ENCODE measurements at regions not wholly inside any gene's neighbourhood (a gene's known extent, or its start where the extent isn't known, plus 50 kb on each side); places are given as distances from the start of the nearest gene placed in this dataset.
"Not testable (repeated sequence)": the region's sequence is repeated elsewhere in the genome, so short reads cannot be mapped to it uniquely, and the experiment has no call there.

DNA sequence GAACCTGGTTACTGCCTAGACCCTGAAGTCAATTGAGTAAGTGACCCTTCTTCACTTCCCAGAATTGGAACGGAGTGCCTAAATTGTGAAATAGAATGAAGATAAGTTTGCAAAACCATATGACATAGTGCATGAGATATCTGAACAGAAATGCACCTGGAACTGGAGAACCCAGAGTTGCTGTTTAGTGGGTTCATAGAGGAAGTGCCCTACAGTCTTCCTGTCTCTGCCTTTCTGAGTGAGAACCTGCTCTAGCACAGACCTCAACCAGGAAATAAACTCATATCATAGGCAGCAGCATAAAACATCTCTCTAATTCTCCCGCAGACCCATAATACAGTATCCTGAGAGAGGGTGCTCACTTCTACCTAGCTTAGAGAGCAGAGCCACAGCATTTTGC lies 82.9 kb downstream of the EOMES start:
- no peaks in the 10 kb centered on the region for H3K9me3 ChIP-seq
- DNase-seq, result no peak
- H3K4me1 ChIP-seq, result peaks cover 0 to 44% (median 26%) of the 10 kb centered on the region in 4 donors
- peak overlapping the region in 1 of 2 donors; percentile 70 for H3K27ac ChIP-seq
- no peaks in the 10 kb centered on the region for H3K27me3 ChIP-seq
- no peaks in the 10 kb centered on the region for H3K36me3 ChIP-seq
- H3K4me3 ChIP-seq, result no peak overlapping the region
- intact Hi-C loops (cut with DNase I; ENCODE audit: low total_unique reads), result loop anchor here (10.0 kb wide), 2 partner anchors 74 to 154 kb away; partner anchors contain the start of gene SLC4A7
- TF ChIP-seq, protein P1, sequence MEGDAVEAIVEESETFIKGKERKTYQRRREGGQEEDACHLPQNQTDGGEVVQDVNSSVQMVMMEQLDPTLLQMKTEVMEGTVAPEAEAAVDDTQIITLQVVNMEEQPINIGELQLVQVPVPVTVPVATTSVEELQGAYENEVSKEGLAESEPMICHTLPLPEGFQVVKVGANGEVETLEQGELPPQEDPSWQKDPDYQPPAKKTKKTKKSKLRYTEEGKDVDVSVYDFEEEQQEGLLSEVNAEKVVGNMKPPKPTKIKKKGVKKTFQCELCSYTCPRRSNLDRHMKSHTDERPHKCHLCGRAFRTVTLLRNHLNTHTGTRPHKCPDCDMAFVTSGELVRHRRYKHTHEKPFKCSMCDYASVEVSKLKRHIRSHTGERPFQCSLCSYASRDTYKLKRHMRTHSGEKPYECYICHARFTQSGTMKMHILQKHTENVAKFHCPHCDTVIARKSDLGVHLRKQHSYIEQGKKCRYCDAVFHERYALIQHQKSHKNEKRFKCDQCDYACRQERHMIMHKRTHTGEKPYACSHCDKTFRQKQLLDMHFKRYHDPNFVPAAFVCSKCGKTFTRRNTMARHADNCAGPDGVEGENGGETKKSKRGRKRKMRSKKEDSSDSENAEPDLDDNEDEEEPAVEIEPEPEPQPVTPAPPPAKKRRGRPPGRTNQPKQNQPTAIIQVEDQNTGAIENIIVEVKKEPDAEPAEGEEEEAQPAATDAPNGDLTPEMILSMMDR (IDR thresholded peaks at IDR 0.05), result no peak

DNA sequence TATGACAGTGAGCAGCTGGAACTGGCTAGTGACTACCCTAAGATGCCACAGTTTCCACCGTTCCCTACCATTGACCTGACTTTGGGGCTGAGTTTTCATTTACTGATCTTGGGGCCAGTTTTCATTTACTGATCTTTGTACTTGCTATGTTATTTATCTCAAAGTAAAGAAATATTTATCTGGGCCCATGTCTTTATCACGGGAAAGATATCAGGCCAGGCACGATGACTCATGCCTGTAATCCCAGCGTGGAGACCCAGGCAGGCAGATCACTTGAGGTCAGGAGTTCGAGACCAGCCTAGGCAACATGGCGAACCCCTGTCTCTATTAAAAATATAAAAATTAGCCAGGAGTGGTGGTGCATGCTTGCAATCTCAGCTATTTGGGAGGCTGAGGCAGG lies 83.5 kb downstream of the EOMES start:
- intact Hi-C loops (cut with DNase I; ENCODE audit: low total_unique reads), result loop anchor here (10.0 kb wide), 2 partner anchors 74 to 154 kb away; partner anchors contain the start of gene SLC4A7
- peaks cover 0 to 51% (median 30%) of the 10 kb centered on the region in 4 donors for H3K4me1 ChIP-seq
- H3K27ac ChIP-seq, result peak overlapping the region; percentile 67 to 70
- TF ChIP-seq, protein P1 (IDR thresholded peaks at IDR 0.05), result no peak
- no peak for DNase-seq
- no peaks in the 10 kb centered on the region for H3K27me3 ChIP-seq
- H3K36me3 ChIP-seq, result no peaks in the 10 kb centered on the region
- no peaks in the 10 kb centered on the region for H3K9me3 ChIP-seq
- no peak overlapping the region for H3K4me3 ChIP-seq

DNA sequence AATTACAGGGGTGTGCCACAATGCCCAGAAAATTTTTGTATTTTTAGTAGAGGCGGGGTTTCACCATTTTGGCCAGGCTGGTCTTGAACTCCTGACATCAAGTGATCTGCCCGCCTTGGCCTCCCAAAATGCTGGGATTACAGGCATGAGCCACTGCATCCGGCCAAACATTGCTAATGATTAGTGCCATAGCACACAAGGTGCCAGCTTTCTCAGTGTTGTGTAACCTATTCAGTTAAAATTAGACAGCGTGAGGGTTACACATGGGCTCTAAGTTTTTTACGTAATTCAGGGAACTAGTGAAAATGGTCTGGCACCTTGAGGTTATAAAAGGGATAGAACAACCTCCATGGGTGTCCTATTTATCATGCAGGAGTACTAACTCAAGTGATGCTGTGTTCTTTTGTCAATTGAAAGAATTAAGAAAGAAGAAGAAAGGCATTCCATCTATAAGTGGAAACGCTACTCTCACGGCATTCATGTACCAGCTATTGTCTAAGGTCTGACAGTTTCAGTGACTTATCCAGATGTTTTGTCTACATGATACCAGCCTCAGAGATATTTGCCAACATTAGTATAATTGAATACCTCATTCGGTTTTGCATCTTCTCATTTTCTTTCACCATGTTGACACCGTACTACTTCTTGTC lies 84.7 kb downstream of the EOMES start:
- Histone ChIP-seq H3K4me1 (peaks cover 0 to 47% (median 28%) of the 10 kb centered on the region in 4 donors), H3K9me3 (no peaks in the 10 kb centered on the region), H3K27me3 (no peaks in the 10 kb centered on the region), H3K4me3 (no peak overlapping the region), H3K27ac (peak overlapping the region; percentile 67 to 70), H3K36me3 (no peaks in the 10 kb centered on the region)
- DNase-seq, result peak; percentile 30 to 81
- TF ChIP-seq, protein P1 (IDR thresholded peaks at IDR 0.05), result peak in 1 of 2 experiments; percentile 38
- intact Hi-C loops (cut with DNase I; ENCODE audit: low total_unique reads), result loop anchor here (10.0 kb wide), 2 partner anchors 73 to 153 kb away; partner anchors contain the start of gene SLC4A7

DNA sequence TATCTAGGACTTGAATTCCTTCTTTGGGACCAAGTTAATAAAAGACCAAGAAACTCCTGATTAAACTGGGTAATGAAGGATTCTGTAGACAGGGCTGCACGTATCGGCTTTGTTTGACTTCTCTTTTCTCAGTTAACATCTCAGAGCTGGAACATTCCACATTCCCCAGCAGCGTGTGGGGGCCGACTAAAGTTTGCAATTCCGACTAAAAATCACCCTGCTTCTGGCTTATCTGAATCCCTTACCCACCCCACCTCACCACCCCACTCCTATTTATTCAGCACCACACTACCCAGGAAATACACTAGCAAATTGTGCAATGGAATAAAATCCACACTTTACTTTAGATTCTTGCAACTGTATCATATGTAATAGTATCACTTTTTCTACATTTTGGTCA lies 87.1 kb downstream of the EOMES start:
- Histone ChIP-seq H3K27ac (peak overlapping the region; percentile 81 to 88), H3K4me1 (peaks cover 0 to 47% (median 27%) of the 10 kb centered on the region in 4 donors)
- not testable (repeated sequence) for DNase-seq, H3K27me3 ChIP-seq, H3K36me3 ChIP-seq, H3K9me3 ChIP-seq, H3K4me3 ChIP-seq
- intact Hi-C loops (cut with DNase I; ENCODE audit: low total_unique reads), result loop anchor here (10.0 kb wide), 2 partner anchors 70 to 150 kb away; partner anchors contain the start of gene SLC4A7

DNA sequence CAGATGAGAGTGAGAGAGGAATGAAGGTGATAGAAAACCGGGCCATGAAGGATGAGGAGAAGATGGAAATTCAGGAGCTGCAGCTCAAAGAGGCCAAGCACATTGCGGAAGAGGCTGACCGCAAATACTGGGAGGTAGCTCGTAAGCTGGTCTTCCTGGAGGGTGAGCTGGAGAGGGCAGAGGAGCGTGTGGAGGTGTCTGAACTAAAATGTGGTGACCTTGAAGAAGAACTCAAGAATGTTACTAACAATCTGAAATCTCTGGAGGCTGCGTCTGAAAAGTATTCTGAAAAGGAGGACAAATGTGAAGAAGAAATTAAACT lies 88.9 kb downstream of the EOMES start:
- peaks cover 0 to 40% (median 21%) of the 10 kb centered on the region in 4 donors for H3K4me1 ChIP-seq
- no peaks in the 10 kb centered on the region for H3K27me3 ChIP-seq
- no peaks in the 10 kb centered on the region for H3K36me3 ChIP-seq
- peak in 1 of 2 donors; percentile 68 for DNase-seq
- TF ChIP-seq, protein P1 (IDR thresholded peaks at IDR 0.05), result no peak
- peak overlapping the region; percentile 81 to 88 for H3K27ac ChIP-seq
- intact Hi-C loops (cut with DNase I; ENCODE audit: low total_unique reads), result loop anchor here (10.0 kb wide), 2 partner anchors 68 to 148 kb away; partner anchors contain the start of gene SLC4A7
- no peaks in the 10 kb centered on the region for H3K9me3 ChIP-seq
- peak overlapping the region; percentile 53 to 65 for H3K4me3 ChIP-seq
